ENCODE measurements at regions not wholly inside any gene's neighbourhood (a gene's known extent, or its start where the extent isn't known, plus 50 kb on each side); places are given as distances from the start of the nearest gene placed in this dataset.

- no peak overlapping the region for H3K4me3 Mint-ChIP-seq
- no peak overlapping the region for H3K27ac Mint-ChIP-seq
- H3K36me3 Mint-ChIP-seq (ENCODE audit: low read depth) = no peaks in the 10 kb centered on the region
- ATAC-seq (ENCODE audit: low read depth) = no peak
- ChIA-PET CTCF (no interaction called here), POLR2A (no interaction called here)
- H3K27me3 Mint-ChIP-seq = peaks cover 2% of the 10 kb centered on the region
- intact Hi-C loops (cut with micrococcal nuclease) = no loop called here
- DNase-seq = no peak
- H3K4me1 Mint-ChIP-seq = no peaks in the 10 kb centered on the region
- no peak for TF ChIP-seq CTCF (IDR thresholded peaks at IDR 0.05)
- H3K9me3 Mint-ChIP-seq = no peaks in the 10 kb centered on the region
These were observed 282.7 kb upstream of the RORA start for GRCh38 chr15:61511756-61512155.

GRCh38 chr15:61511089-61511488, 282.0 kb upstream of the RORA start:
- H3K27ac Mint-ChIP-seq = no peak overlapping the region
- no peaks in the 10 kb centered on the region for H3K36me3 Mint-ChIP-seq (ENCODE audit: low read depth)
- H3K9me3 Mint-ChIP-seq = no peaks in the 10 kb centered on the region
- DNase-seq (no peak), ATAC-seq (ENCODE audit: low read depth) (no peak)
- POLR2A ChIA-PET = no interaction called here
- no peaks in the 10 kb centered on the region for H3K4me1 Mint-ChIP-seq
- TF ChIP-seq CTCF (IDR thresholded peaks at IDR 0.05) = no peak
- CTCF ChIA-PET = no interaction called here
- H3K27me3 Mint-ChIP-seq = peaks cover 2% of the 10 kb centered on the region
- no peak overlapping the region for H3K4me3 Mint-ChIP-seq
- intact Hi-C loops (cut with micrococcal nuclease) = no loop called here

GRCh38 chr15:61509327-61509840, 280.3 kb upstream of the RORA start:
- H3K27ac Mint-ChIP-seq = no peak overlapping the region
- no peaks in the 10 kb centered on the region for H3K4me1 Mint-ChIP-seq
- intact Hi-C loops (cut with micrococcal nuclease) = no loop called here
- no peak for TF ChIP-seq CTCF (IDR thresholded peaks at IDR 0.05)
- DNase-seq = no peak
- no peak for ATAC-seq (ENCODE audit: low read depth)
- H3K36me3 Mint-ChIP-seq (ENCODE audit: low read depth) = no peaks in the 10 kb centered on the region
- H3K27me3 Mint-ChIP-seq = peaks cover 2% of the 10 kb centered on the region
- CTCF ChIA-PET = no interaction called here
- H3K4me3 Mint-ChIP-seq = no peak overlapping the region
- POLR2A ChIA-PET = no interaction called here
- no peaks in the 10 kb centered on the region for H3K9me3 Mint-ChIP-seq

- no peak overlapping the region for H3K4me3 Mint-ChIP-seq
- ATAC-seq (ENCODE audit: low read depth) (no peak), DNase-seq (no peak)
- no peaks in the 10 kb centered on the region for H3K9me3 Mint-ChIP-seq
- intact Hi-C loops (cut with micrococcal nuclease) = no loop called here
- H3K36me3 Mint-ChIP-seq (ENCODE audit: low read depth) = no peaks in the 10 kb centered on the region
- ChIA-PET POLR2A (no interaction called here), CTCF (no interaction called here)
- peaks cover 2% of the 10 kb centered on the region for H3K27me3 Mint-ChIP-seq
- no peak for TF ChIP-seq CTCF (IDR thresholded peaks at IDR 0.05)
- H3K4me1 Mint-ChIP-seq = no peaks in the 10 kb centered on the region
- no peak overlapping the region for H3K27ac Mint-ChIP-seq
These were observed 274.4 kb upstream of the RORA start for GRCh38 chr15:61503383-61503969.

- no peaks in the 10 kb centered on the region for H3K4me1 Mint-ChIP-seq
- ChIA-PET CTCF (no interaction called here), POLR2A (no interaction called here)
- no peak for DNase-seq
- H3K9me3 Mint-ChIP-seq = no peaks in the 10 kb centered on the region
- H3K36me3 Mint-ChIP-seq (ENCODE audit: low read depth) = no peaks in the 10 kb centered on the region
- peaks cover 2% of the 10 kb centered on the region for H3K27me3 Mint-ChIP-seq
- intact Hi-C loops (cut with micrococcal nuclease) = no loop called here
- ATAC-seq (ENCODE audit: low read depth) = no peak
- no peak overlapping the region for H3K4me3 Mint-ChIP-seq
- no peak for TF ChIP-seq CTCF (IDR thresholded peaks at IDR 0.05)
- H3K27ac Mint-ChIP-seq = no peak overlapping the region
These were observed 272.8 kb upstream of the RORA start for GRCh38 chr15:61501815-61502389.

Data from activated B cell treated with CpG ODN at 0.5 μM for 24 hours (primary cell).